Thoracic aorta (tissue), 2 donors: ENCODE measurements at regions not wholly inside any gene's neighbourhood (a gene's known extent, or its start where the extent isn't known, plus 50 kb on each side); places are given as distances from the start of the nearest gene placed in this dataset.

ENCODE experiments used
- ATAC-seq: fragments of 150-250 bp; one replicate; pipeline ENCODE4 v1.8.0; 2017; ENCODE audit warnings: low read depth; ENCODE audit not compliant: insufficient number of reproducible peaks, low FRiP score
- DNase-seq: peaks from one replicate; pipeline ENCODE4 v3.0.0-alpha.2; 2020; ENCODE audit warnings: low spot score
- H3K27ac ChIP-seq, 2 donors: fragments of 200-600 bp; sonication (generic); 1 replicate in 1 of 2; 2 replicates in 1 of 2; pipeline ENCODE4 v1.5.1; 2016; ENCODE audit warnings: mild to moderate bottlenecking in 2 of 2, moderate library complexity in 2 of 2
- H3K27me3 ChIP-seq: fragments of 200-600 bp; sonication (generic); replicated peaks from 2 replicates; pipeline ENCODE4 v1.6.0; 2016; ENCODE audit warnings: mild to moderate bottlenecking; ENCODE audit not compliant: insufficient read depth
- H3K36me3 ChIP-seq: fragments of 200-600 bp; sonication (generic); one replicate; pipeline ENCODE4 v1.5.1; 2016
- H3K4me1 ChIP-seq, 2 donors: fragments of 200-600 bp; sonication (generic); 1 replicate in 1 of 2; 2 replicates in 1 of 2; pipeline versions ENCODE4 v1.5.1 to v1.6.0; 2016; ENCODE audit warnings: low read depth in 2 of 2, mild to moderate bottlenecking in 1 of 2; ENCODE audit not compliant: control insufficient read depth in 1 of 2
- H3K4me3 ChIP-seq: fragments of 200-600 bp; sonication (generic); 2 replicates; pipeline ENCODE4 v1.5.1; 2016; ENCODE audit warnings: mild to moderate bottlenecking
- H3K9me3 ChIP-seq: fragments of 200-600 bp; sonication (generic); 2 replicates; pipeline ENCODE4 v1.5.1; 2016
- TF ChIP-seq, protein P1 (sequence below): fragments of 200-600 bp; sonication (generic); IDR thresholded peaks from one replicate; pipeline ENCODE4 v1.5.1; 2019; ENCODE audit warnings: antibody characterized with exemption

GRCh38 chr10:8473205-8473604 is 418.7 kb downstream of the GATA3 start:
- TF ChIP-seq, protein P1, sequence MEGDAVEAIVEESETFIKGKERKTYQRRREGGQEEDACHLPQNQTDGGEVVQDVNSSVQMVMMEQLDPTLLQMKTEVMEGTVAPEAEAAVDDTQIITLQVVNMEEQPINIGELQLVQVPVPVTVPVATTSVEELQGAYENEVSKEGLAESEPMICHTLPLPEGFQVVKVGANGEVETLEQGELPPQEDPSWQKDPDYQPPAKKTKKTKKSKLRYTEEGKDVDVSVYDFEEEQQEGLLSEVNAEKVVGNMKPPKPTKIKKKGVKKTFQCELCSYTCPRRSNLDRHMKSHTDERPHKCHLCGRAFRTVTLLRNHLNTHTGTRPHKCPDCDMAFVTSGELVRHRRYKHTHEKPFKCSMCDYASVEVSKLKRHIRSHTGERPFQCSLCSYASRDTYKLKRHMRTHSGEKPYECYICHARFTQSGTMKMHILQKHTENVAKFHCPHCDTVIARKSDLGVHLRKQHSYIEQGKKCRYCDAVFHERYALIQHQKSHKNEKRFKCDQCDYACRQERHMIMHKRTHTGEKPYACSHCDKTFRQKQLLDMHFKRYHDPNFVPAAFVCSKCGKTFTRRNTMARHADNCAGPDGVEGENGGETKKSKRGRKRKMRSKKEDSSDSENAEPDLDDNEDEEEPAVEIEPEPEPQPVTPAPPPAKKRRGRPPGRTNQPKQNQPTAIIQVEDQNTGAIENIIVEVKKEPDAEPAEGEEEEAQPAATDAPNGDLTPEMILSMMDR = no peak
- H3K4me3 ChIP-seq = no peak overlapping the region
- H3K27ac ChIP-seq = no peak overlapping the region
- H3K36me3 ChIP-seq = no peaks in the 10 kb centered on the region
- ATAC-seq (no peak), DNase-seq (no peak)
- peaks cover 3% of the 10 kb centered on the region for H3K9me3 ChIP-seq
- no peaks in the 10 kb centered on the region for H3K4me1 ChIP-seq
- no peaks in the 10 kb centered on the region for H3K27me3 ChIP-seq

GRCh38 chr10:8477300-8477699 is 422.8 kb downstream of the GATA3 start:
- DNase-seq (no peak), ATAC-seq (no peak)
- H3K27ac ChIP-seq = no peak overlapping the region
- no peaks in the 10 kb centered on the region for H3K4me1 ChIP-seq
- TF ChIP-seq, protein P1 = no peak
- peaks cover 3% of the 10 kb centered on the region for H3K9me3 ChIP-seq
- H3K4me3 ChIP-seq = no peak overlapping the region
- H3K27me3 ChIP-seq = no peaks in the 10 kb centered on the region
- no peaks in the 10 kb centered on the region for H3K36me3 ChIP-seq

GRCh38 chr10:8481718-8482504 is 427.4 kb downstream of the GATA3 start:
- TF ChIP-seq, protein P1 = no peak
- Histone ChIP-seq H3K36me3 (no peaks in the 10 kb centered on the region), H3K27me3 (no peaks in the 10 kb centered on the region), H3K4me3 (no peak overlapping the region), H3K27ac (no peak overlapping the region), H3K4me1 (no peaks in the 10 kb centered on the region), H3K9me3 (peaks cover 3% of the 10 kb centered on the region)
- DNase-seq (no peak), ATAC-seq (no peak)

DNA sequence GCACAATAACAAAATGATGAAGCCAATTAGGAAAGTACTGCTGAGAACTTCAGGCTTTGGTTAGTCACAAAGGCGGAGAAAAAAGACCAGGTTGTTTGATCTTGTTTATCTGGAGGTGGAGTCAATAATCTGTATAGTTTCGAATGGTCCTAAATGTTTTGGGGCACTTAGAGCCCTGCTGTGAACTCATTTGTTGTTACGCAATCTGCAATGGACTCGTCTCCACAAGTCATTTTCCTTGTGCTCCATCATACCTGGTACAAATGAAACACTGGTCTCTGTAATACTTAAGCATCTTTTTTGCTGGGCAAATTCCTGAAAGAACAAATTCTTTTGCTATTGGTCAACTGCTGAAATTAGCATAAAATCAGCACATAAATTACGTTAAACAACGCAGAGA is 430.5 kb downstream of the GATA3 start:
- TF ChIP-seq, protein P1 = no peak
- Histone ChIP-seq H3K36me3 (no peaks in the 10 kb centered on the region), H3K9me3 (no peaks in the 10 kb centered on the region), H3K4me3 (no peak overlapping the region), H3K27ac (no peak overlapping the region), H3K4me1 (no peaks in the 10 kb centered on the region), H3K27me3 (no peaks in the 10 kb centered on the region)
- no peak for DNase-seq
- no peak for ATAC-seq

DNA sequence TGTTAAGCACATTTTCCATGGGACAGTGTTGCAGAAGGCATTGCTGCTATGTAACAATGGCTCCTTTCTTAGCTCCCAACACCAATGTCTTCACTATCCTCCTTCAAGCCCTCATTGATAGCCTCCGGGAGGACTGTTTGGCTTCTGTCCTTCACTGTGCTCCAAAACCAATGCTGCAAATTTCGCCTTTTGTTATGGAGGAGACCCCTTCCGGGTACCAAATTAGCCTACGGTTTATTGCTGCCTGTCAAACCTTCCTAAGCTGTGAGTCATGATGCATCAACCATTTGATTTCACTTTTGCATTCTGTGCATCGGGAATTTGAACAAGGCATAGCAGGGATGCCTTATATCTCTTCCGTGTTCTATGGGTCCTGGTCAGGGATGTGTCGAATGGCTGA is 432.9 kb downstream of the GATA3 start:
- Histone ChIP-seq H3K9me3 (no peaks in the 10 kb centered on the region), H3K4me3 (no peak overlapping the region), H3K4me1 (no peaks in the 10 kb centered on the region), H3K36me3 (no peaks in the 10 kb centered on the region), H3K27ac (no peak overlapping the region), H3K27me3 (no peaks in the 10 kb centered on the region)
- DNase-seq (no peak), ATAC-seq (no peak)
- TF ChIP-seq, protein P1 = no peak
